Activated T-cell treated with anti-CD3 and anti-CD28 coated beads, Interleukin-2, amount 50 U/mL, for 24 hours (primary cell): ENCODE measurements at regions not wholly inside any gene's neighbourhood (a gene's known extent, or its start where the extent isn't known, plus 50 kb on each side); places are given as distances from the start of the nearest gene placed in this dataset.
A peak's percentile ranks its signal among the peaks of the same experiment; 100 is the strongest.

Source experiments
- DNase-seq: peaks from one replicate; pipeline ENCODE4 v3.0.0-alpha.2; 2020
- H3K27ac Mint-ChIP-seq: 2 replicates; pipeline ENCODE4 v1.8.0; 2020; ENCODE audit warnings: mild to moderate bottlenecking, mixed read lengths
- H3K27me3 Mint-ChIP-seq: 2 replicates; pipeline ENCODE4 v1.8.0; 2020; ENCODE audit warnings: mixed read lengths
- H3K36me3 Mint-ChIP-seq: 2 replicates; pipeline ENCODE4 v1.8.0; 2020; ENCODE audit warnings: low read depth, mixed read lengths
- H3K4me1 Mint-ChIP-seq: 2 replicates; pipeline ENCODE4 v1.8.0; 2020; ENCODE audit warnings: low read depth, mixed read lengths
- H3K4me3 Mint-ChIP-seq: 2 replicates; pipeline ENCODE4 v1.8.0; 2020; ENCODE audit warnings: mild to moderate bottlenecking, moderate library complexity, mixed read lengths
- H3K9me3 Mint-ChIP-seq: 2 replicates; pipeline ENCODE4 v1.8.0; 2020; ENCODE audit warnings: mixed read lengths

DNA sequence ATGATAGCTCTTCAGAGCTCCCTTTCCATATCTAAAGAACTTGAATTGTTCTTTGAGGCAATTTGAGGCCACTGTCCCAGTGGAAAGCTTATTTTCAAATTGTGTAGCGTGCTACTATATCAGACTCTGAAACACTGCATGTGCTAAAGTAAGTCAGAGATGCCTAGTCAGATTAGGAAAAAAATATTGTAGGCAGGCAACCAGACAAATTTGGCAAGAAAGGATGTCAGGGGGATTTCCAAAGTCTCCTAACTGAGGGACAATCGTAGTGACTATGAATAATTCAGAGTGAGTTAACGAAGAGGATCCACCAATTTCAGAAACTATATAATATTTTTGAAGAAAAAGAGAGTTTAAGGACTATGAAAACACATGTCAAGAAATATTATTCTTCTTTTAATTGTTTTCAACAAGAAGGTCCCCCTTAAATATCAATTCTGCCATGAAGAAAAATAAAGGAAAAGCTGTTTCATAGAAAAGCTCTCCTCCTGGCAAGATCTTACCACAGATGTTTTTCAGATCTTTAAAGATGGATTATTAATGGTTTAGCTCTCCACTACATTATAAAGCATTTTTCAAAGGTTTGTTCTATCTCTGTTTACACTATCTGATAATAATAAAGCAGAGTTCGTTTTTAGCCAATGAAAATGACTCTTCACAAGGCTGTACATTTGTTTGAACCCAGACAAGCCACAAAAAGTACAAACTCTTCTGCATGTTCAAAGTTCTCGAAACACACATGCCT lies 273.5 kb upstream of the PTGER4 start:
- Mint-ChIP-seq H3K27me3 (no peaks in the 10 kb centered on the region), H3K36me3 (peaks cover 26% of the 10 kb centered on the region), H3K4me3 (peak overlapping the region; percentile 50), H3K9me3 (peaks cover 8% of the 10 kb centered on the region), H3K4me1 (peaks cover 92% of the 10 kb centered on the region), H3K27ac (peak overlapping the region; percentile 96)
- no peak for DNase-seq

DNA sequence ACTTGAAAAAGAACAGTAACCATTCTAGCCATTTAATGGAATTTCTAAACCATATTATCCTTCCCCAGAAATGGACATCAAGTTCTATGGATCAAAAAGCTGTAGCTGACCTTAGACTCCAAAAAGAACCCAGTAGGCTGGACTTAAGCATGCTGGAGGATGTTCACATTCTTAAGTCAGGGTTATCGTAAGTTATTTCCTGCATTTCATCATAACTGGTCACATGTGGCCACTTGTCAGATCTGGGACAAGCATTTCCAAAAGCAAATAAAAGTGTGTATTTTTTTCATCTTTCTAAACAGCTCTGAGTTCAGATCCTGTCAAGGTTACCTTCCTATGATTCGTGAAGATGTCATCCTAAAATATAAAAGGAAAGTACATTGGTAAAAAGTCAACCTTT lies 274.5 kb upstream of the PTGER4 start:
- Mint-ChIP-seq H3K27me3 (no peaks in the 10 kb centered on the region), H3K4me1 (peaks cover 90% of the 10 kb centered on the region), H3K27ac (peak overlapping the region; percentile 96), H3K36me3 (peaks cover 26% of the 10 kb centered on the region), H3K4me3 (peak overlapping the region; percentile 50), H3K9me3 (peaks cover 6% of the 10 kb centered on the region)
- DNase-seq = no peak

DNA sequence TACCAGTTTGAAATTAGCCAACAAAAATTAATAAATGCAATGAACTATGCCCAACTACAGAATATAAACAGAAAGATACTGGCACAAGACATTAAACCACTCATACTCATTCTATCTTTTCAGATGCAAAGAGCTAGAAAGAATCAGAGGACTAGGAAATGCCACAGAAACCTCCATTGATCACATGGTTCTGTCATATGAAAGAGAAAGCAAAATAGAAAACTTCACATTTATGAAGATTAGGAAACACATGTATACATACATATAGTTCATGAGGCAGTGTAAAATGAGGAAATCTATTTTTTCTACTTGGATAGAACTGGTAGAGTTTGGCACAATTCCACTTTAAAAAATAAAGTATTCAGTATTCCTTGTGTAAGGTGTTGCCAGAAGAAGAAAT lies 275.1 kb upstream of the PTGER4 start:
- no peaks in the 10 kb centered on the region for H3K27me3 Mint-ChIP-seq
- peaks cover 6% of the 10 kb centered on the region for H3K9me3 Mint-ChIP-seq
- H3K36me3 Mint-ChIP-seq = peaks cover 26% of the 10 kb centered on the region
- peak overlapping the region; percentile 45 for H3K4me3 Mint-ChIP-seq
- H3K4me1 Mint-ChIP-seq = peaks cover 92% of the 10 kb centered on the region
- no peak for DNase-seq
- H3K27ac Mint-ChIP-seq = peak overlapping the region; percentile 96

DNA sequence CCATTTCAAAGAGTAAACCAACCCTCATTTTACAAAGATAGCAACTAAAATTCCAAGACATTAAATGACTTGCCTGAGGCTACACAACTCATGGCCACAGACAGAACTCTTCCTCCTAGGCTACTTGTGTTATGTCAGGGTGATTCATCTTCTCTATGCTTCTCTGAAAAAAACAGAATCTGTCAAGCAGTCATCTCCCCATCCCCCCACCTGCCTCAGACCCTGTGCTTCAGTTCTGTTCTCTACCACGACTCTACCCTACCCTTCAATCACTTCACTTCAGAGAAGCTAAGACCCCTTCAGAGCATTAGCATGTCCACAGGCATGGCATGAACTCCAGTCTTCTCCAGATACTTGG lies 277.7 kb upstream of the PTGER4 start:
- peak; percentile 56 for DNase-seq
- H3K4me3 Mint-ChIP-seq = peak overlapping the region; percentile 32
- peak overlapping the region; percentile 90 for H3K27ac Mint-ChIP-seq
- H3K4me1 Mint-ChIP-seq = peaks cover 93% of the 10 kb centered on the region
- peaks cover 6% of the 10 kb centered on the region for H3K9me3 Mint-ChIP-seq
- peaks cover 11% of the 10 kb centered on the region for H3K36me3 Mint-ChIP-seq
- H3K27me3 Mint-ChIP-seq = no peaks in the 10 kb centered on the region

DNA sequence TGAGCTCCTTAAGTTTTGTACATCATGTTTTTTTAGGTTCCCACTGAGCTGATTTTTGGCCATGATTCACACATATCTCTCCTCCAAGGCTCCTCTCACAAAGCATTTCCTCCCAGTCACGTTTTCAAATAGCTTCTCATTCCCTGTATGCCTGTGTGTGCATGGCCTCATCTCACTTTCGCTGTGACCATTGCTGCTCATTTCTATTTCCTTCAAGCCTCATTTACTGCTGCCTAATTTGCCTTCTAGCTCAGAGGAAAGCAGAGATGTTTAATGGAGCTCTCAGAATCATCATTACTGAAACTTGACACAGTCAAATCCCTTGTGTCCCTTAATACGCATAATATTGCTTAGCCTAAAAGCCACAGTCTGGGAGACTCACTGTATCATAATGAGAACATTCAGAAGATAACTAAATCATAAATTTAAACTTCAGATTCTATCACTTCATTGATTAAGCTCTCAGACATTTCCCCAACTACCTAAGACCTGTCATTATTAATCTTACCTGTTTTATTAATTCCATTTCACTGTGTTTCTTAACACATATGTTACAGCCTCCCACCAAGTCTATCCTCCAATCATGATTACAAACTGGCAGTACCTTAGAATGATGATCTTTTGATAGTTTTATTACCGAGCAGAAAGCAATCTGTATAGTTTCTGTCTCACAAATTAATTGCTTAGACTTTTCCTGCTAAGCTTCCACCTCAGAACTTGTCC lies 278.3 kb upstream of the PTGER4 start:
- Mint-ChIP-seq H3K9me3 (peaks cover 6% of the 10 kb centered on the region), H3K4me3 (peak overlapping the region; percentile 32), H3K27ac (peak overlapping the region; percentile 90), H3K4me1 (peaks cover 93% of the 10 kb centered on the region), H3K36me3 (peaks cover 6% of the 10 kb centered on the region), H3K27me3 (no peaks in the 10 kb centered on the region)
- no peak for DNase-seq

DNA sequence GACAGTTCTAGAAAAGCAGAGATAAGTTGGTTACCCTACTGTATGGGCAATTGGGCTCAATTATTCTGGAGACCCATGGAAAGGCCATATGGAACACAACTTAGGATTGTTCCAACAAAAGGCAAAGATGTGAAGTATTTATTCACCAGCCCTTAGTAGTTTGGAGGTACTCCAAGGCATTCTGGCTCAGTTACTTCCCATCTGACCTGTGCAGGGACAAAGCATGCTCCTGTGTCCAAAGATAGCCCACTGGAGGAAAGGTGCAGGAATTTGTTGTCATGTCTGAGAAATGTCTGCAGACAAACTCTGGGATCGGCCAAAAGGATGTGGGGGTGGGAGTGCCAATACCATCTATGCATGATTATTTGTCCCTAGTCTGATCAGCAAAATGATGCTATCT lies 279.5 kb upstream of the PTGER4 start:
- H3K4me3 Mint-ChIP-seq = no peak overlapping the region
- H3K9me3 Mint-ChIP-seq = peaks cover 6% of the 10 kb centered on the region
- H3K27me3 Mint-ChIP-seq = no peaks in the 10 kb centered on the region
- no peak for DNase-seq
- H3K27ac Mint-ChIP-seq = no peak overlapping the region
- H3K36me3 Mint-ChIP-seq = peaks cover 3% of the 10 kb centered on the region
- H3K4me1 Mint-ChIP-seq = peaks cover 86% of the 10 kb centered on the region

DNA sequence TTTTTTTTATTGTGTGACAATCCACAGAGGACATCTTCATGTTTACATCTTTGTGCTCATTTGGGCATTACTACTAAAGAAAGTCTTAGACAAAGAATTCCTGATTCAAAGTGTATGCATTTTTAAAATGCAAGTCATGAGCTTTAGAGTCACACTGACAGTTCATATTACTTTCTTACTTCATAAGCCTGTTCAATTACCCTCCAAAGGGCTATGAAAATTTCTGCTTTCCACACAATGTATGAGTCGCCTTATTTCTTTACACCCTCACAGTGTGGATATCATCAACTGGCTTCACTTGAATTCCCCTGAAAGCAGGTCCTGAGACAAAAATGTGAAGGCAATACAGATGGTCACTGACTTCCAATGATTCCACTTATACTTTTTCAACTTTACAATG lies 280.4 kb upstream of the PTGER4 start:
- no peaks in the 10 kb centered on the region for H3K27me3 Mint-ChIP-seq
- H3K9me3 Mint-ChIP-seq = peaks cover 6% of the 10 kb centered on the region
- peaks cover 77% of the 10 kb centered on the region for H3K4me1 Mint-ChIP-seq
- H3K36me3 Mint-ChIP-seq = peaks cover 3% of the 10 kb centered on the region
- peak overlapping the region; percentile 60 for H3K27ac Mint-ChIP-seq
- DNase-seq = no peak
- H3K4me3 Mint-ChIP-seq = no peak overlapping the region

DNA sequence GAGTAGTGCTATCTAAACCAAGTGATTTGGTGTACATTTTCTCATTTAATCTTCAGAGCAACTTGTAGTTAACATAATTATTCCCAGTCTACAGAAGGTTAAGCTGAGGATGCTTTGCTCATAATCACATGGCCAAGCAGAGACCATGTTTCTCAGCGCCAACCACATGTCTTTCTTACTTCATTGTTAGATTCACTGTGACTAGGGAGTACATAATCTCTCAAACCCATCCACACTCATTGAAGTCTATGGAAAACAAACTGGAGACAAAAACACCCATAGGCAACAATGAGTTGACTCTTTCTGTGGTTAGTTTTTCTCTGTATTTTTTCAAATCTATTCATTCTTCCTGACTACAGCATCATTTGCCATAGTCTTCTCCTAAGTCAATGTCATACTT lies 281.7 kb upstream of the PTGER4 start:
- H3K4me1 Mint-ChIP-seq = peaks cover 65% of the 10 kb centered on the region
- no peaks in the 10 kb centered on the region for H3K27me3 Mint-ChIP-seq
- peaks cover 2% of the 10 kb centered on the region for H3K9me3 Mint-ChIP-seq
- no peak overlapping the region for H3K4me3 Mint-ChIP-seq
- H3K27ac Mint-ChIP-seq = peak overlapping the region; percentile 65
- no peaks in the 10 kb centered on the region for H3K36me3 Mint-ChIP-seq
- no peak for DNase-seq

DNA sequence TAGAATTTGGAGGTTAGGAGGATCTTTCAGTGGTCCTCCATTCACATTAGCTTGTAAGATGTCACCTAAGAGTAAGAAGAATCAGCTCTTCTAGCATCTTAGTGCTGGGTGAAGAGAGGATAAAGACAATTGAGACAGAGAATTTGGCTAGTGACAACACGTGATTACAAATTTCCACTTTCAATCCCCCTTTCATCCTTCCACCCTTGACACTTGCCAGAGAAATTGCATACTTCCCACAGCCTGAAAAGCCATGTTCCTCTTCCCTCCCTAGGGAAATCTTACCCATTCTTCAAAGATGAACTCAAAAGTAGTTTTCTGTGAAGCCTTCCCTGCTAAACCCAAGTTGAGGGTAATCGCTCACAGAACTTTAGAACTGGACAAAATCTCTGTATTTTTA lies 282.6 kb upstream of the PTGER4 start:
- Mint-ChIP-seq H3K36me3 (no peaks in the 10 kb centered on the region), H3K27ac (no peak overlapping the region), H3K4me3 (no peak overlapping the region)

DNA sequence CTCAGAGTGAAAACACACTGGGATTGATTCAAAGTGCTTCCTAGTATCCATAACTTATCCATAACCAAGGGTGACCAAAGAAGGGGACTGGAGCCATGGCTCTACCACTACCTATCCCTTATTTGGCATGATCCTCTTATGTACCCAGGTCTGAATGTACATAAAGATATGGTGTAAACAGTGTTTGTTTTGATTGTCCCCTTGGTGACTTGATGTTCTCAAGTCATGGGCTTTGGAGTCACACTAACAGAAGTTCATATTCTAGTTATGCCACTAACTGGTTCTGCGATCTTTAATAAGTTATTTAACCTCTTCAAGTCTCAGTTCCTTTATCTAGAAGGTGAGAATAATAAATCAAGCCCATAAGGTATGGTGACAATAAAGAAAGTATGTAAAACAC lies 283.4 kb upstream of the PTGER4 start:
- Mint-ChIP-seq H3K27ac (no peak overlapping the region), H3K36me3 (no peaks in the 10 kb centered on the region), H3K27me3 (no peaks in the 10 kb centered on the region), H3K4me1 (peaks cover 61% of the 10 kb centered on the region), H3K9me3 (peaks cover 2% of the 10 kb centered on the region), H3K4me3 (no peak overlapping the region)
- DNase-seq = no peak

More for the DNA sequence above, 282.6 kb upstream of the PTGER4 start:
- H3K4me1 Mint-ChIP-seq = peaks cover 62% of the 10 kb centered on the region
- peaks cover 2% of the 10 kb centered on the region for H3K9me3 Mint-ChIP-seq
- no peak for DNase-seq
- no peaks in the 10 kb centered on the region for H3K27me3 Mint-ChIP-seq

DNA sequence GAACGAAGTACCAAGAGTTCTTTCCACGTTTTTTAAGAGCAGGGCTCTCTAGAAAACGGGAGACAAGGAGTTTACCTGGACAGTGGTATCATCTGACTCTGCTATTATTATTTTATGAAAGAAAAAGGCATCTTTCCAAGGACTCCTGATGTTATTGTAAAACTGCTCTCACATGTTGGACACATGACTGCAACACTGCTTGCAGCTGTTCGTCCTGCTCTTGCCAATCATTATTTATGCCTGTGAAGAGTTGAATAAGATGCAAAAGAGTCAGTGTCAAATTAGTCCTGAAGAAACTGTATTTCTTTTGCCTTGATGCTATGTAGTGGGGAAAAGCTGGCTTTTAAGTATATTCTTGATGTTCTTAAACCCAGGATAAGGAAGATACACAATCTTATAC lies 284.5 kb upstream of the PTGER4 start:
- H3K36me3 Mint-ChIP-seq = no peaks in the 10 kb centered on the region
- no peaks in the 10 kb centered on the region for H3K27me3 Mint-ChIP-seq
- no peak overlapping the region for H3K27ac Mint-ChIP-seq
- DNase-seq = no peak
- H3K9me3 Mint-ChIP-seq = peaks cover 2% of the 10 kb centered on the region
- peaks cover 63% of the 10 kb centered on the region for H3K4me1 Mint-ChIP-seq
- no peak overlapping the region for H3K4me3 Mint-ChIP-seq

DNA sequence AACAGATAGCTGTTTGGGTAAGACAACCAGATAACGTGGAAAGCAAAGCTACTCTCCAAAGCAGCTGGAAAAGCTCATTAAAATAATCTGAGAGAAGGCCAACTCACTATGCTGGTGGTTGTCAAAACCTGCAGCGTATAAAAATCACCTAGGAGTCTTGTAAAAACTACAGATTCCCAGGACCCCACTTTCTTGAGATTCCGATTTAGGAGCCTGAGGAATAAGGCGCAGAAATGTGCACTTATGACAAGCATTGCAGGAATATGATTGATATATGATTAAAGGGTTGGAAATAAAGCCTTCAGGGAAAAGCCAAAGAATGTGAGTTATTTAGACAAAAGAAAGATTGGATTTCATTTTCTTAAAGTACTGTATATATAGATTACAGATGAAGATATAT lies 285.0 kb upstream of the PTGER4 start:
- no peak overlapping the region for H3K27ac Mint-ChIP-seq
- H3K27me3 Mint-ChIP-seq = no peaks in the 10 kb centered on the region
- H3K4me3 Mint-ChIP-seq = no peak overlapping the region
- no peak for DNase-seq
- H3K4me1 Mint-ChIP-seq = peaks cover 63% of the 10 kb centered on the region
- H3K36me3 Mint-ChIP-seq = no peaks in the 10 kb centered on the region
- H3K9me3 Mint-ChIP-seq = peaks cover 2% of the 10 kb centered on the region

DNA sequence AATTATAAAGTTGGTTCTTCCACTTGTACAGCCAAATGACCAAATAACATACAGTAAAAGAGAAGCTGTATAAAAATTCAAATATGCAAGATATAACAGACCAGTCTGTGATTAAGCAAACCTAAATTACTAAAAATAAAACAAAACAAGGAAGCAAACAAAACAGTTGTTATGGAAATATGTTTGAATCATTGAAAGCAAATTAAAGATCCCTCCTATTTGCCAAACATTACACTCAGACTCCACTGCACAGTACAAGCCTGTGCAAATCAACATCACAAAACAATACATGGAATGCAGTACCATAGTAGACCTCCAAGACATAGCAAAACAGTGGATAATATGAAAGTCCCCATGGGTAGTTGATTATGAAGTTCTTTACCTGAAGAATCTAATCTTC lies 288.1 kb upstream of the PTGER4 start:
- H3K27me3 Mint-ChIP-seq = no peaks in the 10 kb centered on the region
- no peaks in the 10 kb centered on the region for H3K36me3 Mint-ChIP-seq
- DNase-seq = no peak
- no peaks in the 10 kb centered on the region for H3K9me3 Mint-ChIP-seq
- peaks cover 58% of the 10 kb centered on the region for H3K4me1 Mint-ChIP-seq
- H3K27ac Mint-ChIP-seq = no peak overlapping the region
- no peak overlapping the region for H3K4me3 Mint-ChIP-seq

DNA sequence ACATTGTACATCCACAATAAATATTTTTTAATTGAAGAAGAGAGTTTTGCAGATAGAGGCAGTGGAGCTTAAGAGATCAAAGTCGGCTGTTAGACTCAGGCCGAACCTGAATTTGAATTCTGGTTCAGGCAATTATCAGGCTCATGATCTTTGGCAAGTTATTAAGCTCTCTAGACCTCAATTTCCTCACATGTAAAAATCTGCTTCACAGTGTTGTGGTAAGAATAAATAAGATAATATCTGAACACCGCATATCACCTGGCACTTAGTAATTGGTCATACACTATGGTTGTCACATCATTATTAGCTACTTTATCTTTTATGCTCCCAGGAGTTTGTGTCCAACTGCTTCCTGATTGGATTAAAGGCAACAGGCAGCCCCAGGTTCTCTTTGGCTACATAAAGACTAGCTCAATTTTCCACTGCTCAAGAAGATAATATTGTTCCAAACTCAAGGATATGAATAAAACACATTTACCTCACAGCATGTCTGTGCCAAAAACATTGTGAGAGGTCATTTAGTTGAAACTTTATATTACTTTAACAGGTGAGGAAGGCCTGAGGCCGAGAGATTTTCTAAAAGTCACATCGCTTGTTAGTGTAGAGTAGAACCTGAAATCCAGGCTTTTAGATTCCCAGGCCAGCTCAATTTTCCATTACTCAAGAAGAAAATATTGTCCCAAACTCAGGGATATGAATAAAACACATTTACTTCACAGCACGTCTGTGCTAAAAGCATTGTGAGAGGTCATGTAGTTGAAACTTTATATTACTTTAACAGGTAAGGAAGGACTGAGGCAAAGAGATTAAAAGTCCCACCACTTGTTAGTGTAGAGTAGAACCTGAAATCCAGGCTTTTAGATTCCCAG lies 289.2 kb upstream of the PTGER4 start:
- no peak for DNase-seq
- no peaks in the 10 kb centered on the region for H3K36me3 Mint-ChIP-seq
- H3K4me3 Mint-ChIP-seq = no peak overlapping the region
- no peaks in the 10 kb centered on the region for H3K9me3 Mint-ChIP-seq
- peaks cover 61% of the 10 kb centered on the region for H3K4me1 Mint-ChIP-seq
- no peak overlapping the region for H3K27ac Mint-ChIP-seq
- no peaks in the 10 kb centered on the region for H3K27me3 Mint-ChIP-seq

DNA sequence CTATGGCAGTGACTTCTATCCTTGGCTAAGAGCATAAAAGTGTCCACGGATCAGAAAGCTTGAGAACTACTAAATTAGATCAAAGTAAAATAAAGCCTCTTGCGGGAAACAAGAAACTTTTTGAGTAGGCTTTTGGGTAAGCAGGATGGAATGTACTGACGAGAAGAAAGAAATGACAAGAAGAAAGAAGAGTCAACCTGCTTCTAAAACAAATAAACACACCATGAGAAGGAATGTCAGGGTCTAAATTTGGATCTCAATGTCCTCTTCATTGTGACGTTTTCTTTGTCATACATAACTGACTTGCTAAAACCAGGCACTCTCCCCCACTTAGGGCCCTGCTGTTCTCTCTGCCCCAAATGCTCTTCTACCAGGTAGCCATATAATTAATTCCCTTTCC lies 290.1 kb upstream of the PTGER4 start:
- no peak for DNase-seq
- H3K36me3 Mint-ChIP-seq = no peaks in the 10 kb centered on the region
- no peaks in the 10 kb centered on the region for H3K27me3 Mint-ChIP-seq
- H3K4me1 Mint-ChIP-seq = peaks cover 71% of the 10 kb centered on the region
- no peak overlapping the region for H3K4me3 Mint-ChIP-seq
- no peaks in the 10 kb centered on the region for H3K9me3 Mint-ChIP-seq
- H3K27ac Mint-ChIP-seq = no peak overlapping the region
